ENCODE measurements at regions not wholly inside any gene's neighbourhood (a gene's known extent, or its start where the extent isn't known, plus 50 kb on each side); places are given as distances from the start of the nearest gene placed in this dataset.

DNA sequence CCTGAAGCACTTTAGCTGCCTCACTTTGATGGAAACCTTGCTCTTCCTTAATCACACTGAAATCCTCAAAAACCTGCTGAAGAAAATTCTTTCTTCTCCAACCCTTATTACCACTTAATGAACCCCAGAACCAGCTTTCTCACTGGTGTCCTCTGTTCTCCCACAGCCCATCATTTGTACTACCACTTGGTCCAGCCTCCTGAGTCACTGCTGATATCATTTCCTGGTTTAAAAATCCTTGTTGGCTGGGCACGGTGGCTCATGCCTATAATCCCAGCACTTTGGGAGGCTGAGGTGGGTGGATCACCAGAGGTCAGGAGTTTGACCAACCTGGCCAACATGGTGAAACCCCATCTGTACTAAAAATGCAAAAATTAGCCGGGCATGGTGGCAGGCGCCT lies 418.6 kb upstream of the KCNMB2 start:
- TF ChIP-seq CTCF (IDR thresholded peaks at IDR 0.05) (no peak), POLR2A (IDR thresholded peaks at IDR 0.05) (no peak)

Data from testis (tissue), 2 donors.